ENCODE measurements at regions not wholly inside any gene's neighbourhood (a gene's known extent, or its start where the extent isn't known, plus 50 kb on each side); places are given as distances from the start of the nearest gene placed in this dataset.

DNA sequence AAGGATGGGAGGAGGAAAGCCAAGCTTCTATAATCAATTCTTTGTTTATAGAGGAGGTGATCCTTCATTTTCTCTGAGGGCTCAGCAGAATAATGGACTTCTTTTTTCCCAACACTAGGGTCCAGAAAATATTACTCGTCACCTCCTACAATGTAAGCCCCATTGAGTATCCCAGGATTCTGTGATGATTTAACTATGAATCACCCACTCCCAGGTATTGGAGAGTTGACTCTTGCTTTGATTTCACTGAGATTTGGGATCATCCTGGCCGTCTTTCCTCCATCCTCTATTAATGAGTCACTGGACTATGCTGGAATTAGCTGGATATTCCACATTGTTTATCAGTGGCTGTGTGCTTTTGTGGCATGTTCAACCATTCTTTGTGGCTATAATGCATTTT, 452.0 kb downstream of the NPIPA7 start:
- no peaks in the 10 kb centered on the region for H3K36me3 Mint-ChIP-seq (ENCODE audit: low read depth)
- H3K4me1 Mint-ChIP-seq (ENCODE audit: low read depth) = no peaks in the 10 kb centered on the region
- H3K27me3 Mint-ChIP-seq (ENCODE audit: low read depth) = no peaks in the 10 kb centered on the region
- H3K4me3 Mint-ChIP-seq = no peak overlapping the region
- no peak overlapping the region for H3K27ac Mint-ChIP-seq
- peaks cover 13% of the 10 kb centered on the region for H3K9me3 Mint-ChIP-seq

DNA sequence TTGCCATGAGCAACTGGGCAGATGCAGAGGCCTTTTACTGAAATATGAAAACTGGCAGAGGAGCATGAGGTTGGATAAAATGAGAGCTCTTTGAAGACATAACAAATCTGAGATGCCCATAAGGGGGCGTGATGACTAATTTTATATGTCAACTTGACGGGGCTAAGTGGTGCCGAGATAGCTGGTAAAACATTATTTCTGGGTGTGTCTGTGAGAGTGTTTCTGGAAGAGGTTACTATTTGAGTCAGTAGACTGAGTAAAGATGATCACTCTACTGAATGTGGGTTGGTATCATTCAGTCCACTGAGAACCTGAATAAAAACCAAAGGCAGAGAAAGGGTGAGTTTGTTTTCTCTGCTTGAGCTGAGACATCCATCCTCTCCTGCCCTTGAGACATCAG, 454.2 kb downstream of the NPIPA7 start:
- H3K27me3 Mint-ChIP-seq (ENCODE audit: low read depth) = no peaks in the 10 kb centered on the region
- H3K4me3 Mint-ChIP-seq = no peak overlapping the region
- no peaks in the 10 kb centered on the region for H3K4me1 Mint-ChIP-seq (ENCODE audit: low read depth)
- no peak overlapping the region for H3K27ac Mint-ChIP-seq
- no peaks in the 10 kb centered on the region for H3K36me3 Mint-ChIP-seq (ENCODE audit: low read depth)
- peaks cover 17% of the 10 kb centered on the region for H3K9me3 Mint-ChIP-seq

DNA sequence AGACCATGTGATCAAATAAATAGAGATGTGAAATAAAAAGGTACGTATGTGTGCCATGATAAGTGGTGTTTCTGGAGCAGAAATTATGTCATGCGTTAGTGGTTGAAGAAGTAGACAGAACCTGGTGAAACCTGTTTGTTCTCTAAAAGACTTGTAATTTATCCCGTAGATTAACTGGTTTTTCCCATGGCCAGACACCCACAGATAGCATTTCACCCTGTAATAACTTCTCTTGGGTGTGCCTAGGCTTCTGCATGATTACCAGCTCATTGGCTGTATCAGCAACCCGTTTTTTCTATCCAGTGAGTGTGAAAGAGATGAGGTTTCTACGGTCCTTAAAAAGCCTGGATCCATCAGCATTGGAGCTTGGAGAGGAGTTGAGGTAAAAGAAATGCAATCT, 471.3 kb downstream of the NPIPA7 start:
- Mint-ChIP-seq H3K27ac (no peak overlapping the region), H3K27me3 (ENCODE audit: low read depth) (no peaks in the 10 kb centered on the region), H3K36me3 (ENCODE audit: low read depth) (no peaks in the 10 kb centered on the region), H3K9me3 (no peaks in the 10 kb centered on the region), H3K4me3 (no peak overlapping the region), H3K4me1 (ENCODE audit: low read depth) (no peaks in the 10 kb centered on the region)

DNA sequence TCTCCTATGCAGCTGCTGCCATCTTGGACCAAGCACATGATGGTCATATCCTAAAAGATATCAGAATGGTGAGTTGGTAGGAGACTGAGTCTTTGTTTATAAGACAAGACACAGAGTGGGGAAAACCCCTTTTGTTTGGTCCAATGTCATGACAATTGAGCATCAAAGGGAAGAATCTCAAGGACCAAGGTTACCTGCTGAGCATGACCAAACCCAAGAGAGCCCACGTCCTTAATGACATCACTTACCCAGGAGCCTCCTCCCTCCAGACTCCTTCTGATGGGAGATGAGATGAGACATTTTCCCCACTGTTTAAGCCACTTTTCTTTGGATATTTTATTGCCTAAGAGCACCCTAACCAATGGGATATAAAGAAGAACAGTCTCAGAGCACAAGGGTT, 478.1 kb downstream of the NPIPA7 start:
- Mint-ChIP-seq H3K4me1 (ENCODE audit: low read depth) (no peaks in the 10 kb centered on the region), H3K27ac (no peak overlapping the region), H3K36me3 (ENCODE audit: low read depth) (no peaks in the 10 kb centered on the region), H3K9me3 (no peaks in the 10 kb centered on the region), H3K4me3 (no peak overlapping the region), H3K27me3 (ENCODE audit: low read depth) (peaks cover 8% of the 10 kb centered on the region)

DNA sequence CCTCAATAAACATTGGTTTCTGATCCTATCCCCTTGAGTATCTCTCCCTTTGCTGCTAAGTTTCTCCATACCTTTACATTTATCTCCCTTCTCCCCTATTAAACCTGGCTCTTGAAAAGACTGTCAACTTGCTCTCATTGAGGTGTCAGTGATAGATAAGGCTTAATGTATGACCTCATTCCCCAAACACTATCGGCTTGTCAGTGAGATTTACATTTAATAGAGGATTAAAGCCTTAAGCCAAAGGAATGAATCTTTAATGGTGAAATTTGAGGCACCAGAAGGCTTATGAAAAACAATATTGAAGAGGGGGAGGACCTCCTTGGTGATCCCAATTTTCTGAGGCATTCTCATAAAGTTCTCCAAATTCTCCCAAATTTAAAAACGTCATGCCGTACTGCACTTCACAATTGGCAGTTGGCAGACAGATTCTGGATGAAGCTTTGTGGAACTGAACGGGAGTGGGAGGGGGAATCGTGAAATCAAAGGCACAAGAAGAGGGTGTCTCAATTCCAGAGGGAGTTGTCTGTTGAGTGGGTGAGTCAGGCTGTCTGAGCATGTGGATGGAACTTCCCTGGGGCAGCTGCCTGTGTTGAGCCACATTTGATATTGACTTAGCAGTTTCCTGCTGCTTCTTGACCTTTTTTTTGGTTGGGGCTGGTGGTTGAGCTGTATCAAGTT, 478.8 kb downstream of the NPIPA7 start:
- H3K9me3 Mint-ChIP-seq = no peaks in the 10 kb centered on the region
- peaks cover 8% of the 10 kb centered on the region for H3K27me3 Mint-ChIP-seq (ENCODE audit: low read depth)
- no peak overlapping the region for H3K27ac Mint-ChIP-seq
- no peaks in the 10 kb centered on the region for H3K4me1 Mint-ChIP-seq (ENCODE audit: low read depth)
- no peaks in the 10 kb centered on the region for H3K36me3 Mint-ChIP-seq (ENCODE audit: low read depth)
- H3K4me3 Mint-ChIP-seq = no peak overlapping the region

DNA sequence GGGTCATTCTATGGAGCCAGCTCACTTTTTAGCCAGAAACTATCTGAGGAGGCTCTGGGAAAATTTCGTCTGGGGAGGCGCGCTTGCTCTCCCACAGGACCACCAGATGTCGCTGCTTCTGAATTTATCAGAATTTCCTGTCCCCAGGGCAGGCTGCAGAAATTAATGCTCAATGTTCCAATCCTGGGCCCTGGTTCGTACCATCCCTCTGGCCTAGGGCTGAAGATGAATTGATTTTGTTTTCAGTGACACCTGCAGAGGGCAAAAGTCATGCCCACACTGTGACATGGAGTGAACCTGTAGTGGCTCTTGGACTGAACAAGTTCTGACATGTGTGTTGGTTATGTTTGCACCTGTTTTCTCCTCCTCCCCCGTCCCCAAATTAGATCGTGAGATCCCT, 482.6 kb downstream of the NPIPA7 start:
- no peaks in the 10 kb centered on the region for H3K36me3 Mint-ChIP-seq (ENCODE audit: low read depth)
- H3K9me3 Mint-ChIP-seq = no peaks in the 10 kb centered on the region
- no peak overlapping the region for H3K4me3 Mint-ChIP-seq
- H3K4me1 Mint-ChIP-seq (ENCODE audit: low read depth) = no peaks in the 10 kb centered on the region
- no peak overlapping the region for H3K27ac Mint-ChIP-seq
- H3K27me3 Mint-ChIP-seq (ENCODE audit: low read depth) = peaks cover 8% of the 10 kb centered on the region

DNA sequence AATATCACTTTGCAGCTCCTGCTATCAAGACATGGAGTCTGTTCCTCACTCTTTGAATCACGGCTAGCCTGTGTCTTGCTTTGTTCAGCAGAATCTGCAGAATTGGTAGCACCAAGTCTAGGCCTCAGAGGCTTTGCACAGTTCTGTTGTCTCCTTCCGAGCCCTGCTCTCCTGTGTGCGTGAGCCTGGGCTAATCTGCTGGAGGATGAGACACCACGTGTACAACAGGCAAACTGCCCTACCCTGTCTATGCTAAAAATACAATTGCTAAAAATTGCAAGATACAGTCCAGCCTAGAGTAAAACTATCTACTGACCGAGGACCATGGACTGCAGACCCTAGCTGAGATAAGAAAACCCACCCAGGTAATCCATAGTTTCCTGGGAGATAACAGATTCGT, 484.7 kb downstream of the NPIPA7 start:
- H3K4me3 Mint-ChIP-seq = no peak overlapping the region

DNA sequence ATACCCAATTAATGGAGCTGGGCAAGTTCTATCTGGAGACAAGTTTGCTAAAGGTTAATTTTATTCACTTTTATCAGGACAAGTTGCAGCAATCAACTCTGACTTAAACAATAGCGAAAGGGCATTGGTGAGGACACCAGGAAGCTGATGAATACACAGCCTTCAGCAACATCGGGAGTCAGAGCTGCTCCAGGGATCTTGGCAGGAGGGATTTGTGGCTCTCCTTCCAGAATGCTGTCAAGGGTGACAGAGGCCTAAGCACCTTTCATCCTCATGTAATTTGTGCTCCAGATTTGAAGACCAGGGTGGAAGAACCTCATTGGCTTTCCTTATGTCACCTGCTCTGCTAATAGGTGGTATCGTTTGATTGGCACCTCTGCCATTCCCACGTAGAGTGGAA, 485.6 kb downstream of the NPIPA7 start:
- Mint-ChIP-seq H3K36me3 (ENCODE audit: low read depth) (no peaks in the 10 kb centered on the region), H3K9me3 (no peaks in the 10 kb centered on the region), H3K27me3 (ENCODE audit: low read depth) (no peaks in the 10 kb centered on the region), H3K27ac (no peak overlapping the region), H3K4me3 (no peak overlapping the region), H3K4me1 (ENCODE audit: low read depth) (no peaks in the 10 kb centered on the region)

More for the DNA sequence above, 484.7 kb downstream of the NPIPA7 start:
- no peaks in the 10 kb centered on the region for H3K27me3 Mint-ChIP-seq (ENCODE audit: low read depth)
- H3K4me1 Mint-ChIP-seq (ENCODE audit: low read depth) = no peaks in the 10 kb centered on the region
- H3K36me3 Mint-ChIP-seq (ENCODE audit: low read depth) = no peaks in the 10 kb centered on the region
- H3K27ac Mint-ChIP-seq = no peak overlapping the region
- H3K9me3 Mint-ChIP-seq = no peaks in the 10 kb centered on the region

DNA sequence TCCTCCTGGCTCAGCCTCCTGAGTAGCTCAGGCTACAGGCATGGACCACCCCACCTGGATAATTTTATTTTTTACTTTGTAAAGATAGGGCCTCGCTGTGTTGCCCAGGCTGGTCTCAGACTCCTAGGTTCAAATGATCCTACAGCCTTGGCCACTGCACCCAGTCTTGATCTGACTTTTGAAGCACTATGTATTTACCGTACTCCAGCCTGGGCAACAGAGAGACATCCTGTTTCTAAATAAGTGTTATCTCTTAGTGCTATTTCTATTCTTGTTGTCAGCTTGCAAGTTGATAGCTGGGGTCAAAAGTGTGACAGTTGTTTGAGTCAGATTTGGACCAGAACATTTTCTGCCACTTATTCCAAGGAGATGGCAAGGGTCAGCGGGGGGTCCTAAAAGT, 486.4 kb downstream of the NPIPA7 start:
- no peaks in the 10 kb centered on the region for H3K27me3 Mint-ChIP-seq (ENCODE audit: low read depth)
- H3K36me3 Mint-ChIP-seq (ENCODE audit: low read depth) = no peaks in the 10 kb centered on the region
- H3K9me3 Mint-ChIP-seq = no peaks in the 10 kb centered on the region
- no peak overlapping the region for H3K4me3 Mint-ChIP-seq
- no peak overlapping the region for H3K27ac Mint-ChIP-seq
- H3K4me1 Mint-ChIP-seq (ENCODE audit: low read depth) = no peaks in the 10 kb centered on the region

DNA sequence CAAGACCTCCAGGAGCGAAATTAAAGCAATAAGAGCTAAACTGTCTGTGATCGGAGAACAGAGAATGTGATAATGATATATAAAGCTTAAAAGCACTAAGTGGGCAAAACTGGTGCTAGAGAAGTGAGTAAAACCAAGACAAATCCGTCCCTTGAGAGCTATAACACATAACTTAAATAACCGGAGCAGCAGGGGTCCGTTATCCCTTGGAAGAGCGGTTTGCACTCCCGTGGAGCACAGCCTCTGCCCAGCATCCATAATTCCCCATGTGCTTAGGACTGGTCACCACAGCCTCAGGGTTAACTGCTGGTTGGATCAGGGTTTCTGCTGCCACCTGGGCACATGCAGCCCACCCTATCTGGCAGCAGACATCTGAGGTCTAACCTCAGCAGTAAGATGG, 489.0 kb downstream of the NPIPA7 start:
- no peaks in the 10 kb centered on the region for H3K36me3 Mint-ChIP-seq (ENCODE audit: low read depth)
- no peak overlapping the region for H3K27ac Mint-ChIP-seq
- H3K9me3 Mint-ChIP-seq = no peaks in the 10 kb centered on the region
- no peak overlapping the region for H3K4me3 Mint-ChIP-seq
- H3K27me3 Mint-ChIP-seq (ENCODE audit: low read depth) = peaks cover 4% of the 10 kb centered on the region
- no peaks in the 10 kb centered on the region for H3K4me1 Mint-ChIP-seq (ENCODE audit: low read depth)

DNA sequence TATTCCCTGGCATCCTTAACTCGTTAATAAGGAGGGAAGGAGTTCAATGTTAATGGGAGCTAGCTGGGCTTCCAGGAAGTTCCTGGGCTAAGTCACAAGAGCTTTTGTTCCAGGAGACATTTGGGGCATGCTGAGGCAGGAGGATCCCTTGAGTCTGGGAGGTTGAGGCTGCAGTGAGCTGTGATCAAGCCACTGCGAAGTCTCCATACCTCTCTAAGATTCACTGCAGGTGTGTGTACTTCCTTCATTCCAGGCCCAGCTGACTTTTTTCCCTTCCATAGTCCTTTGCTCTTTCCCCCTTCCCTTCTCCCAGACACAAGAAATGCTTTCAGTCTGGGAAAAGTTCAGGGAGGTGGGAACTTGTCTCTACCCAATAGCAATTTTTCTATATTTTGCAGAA, 489.8 kb downstream of the NPIPA7 start:
- H3K36me3 Mint-ChIP-seq (ENCODE audit: low read depth) = no peaks in the 10 kb centered on the region
- no peak overlapping the region for H3K4me3 Mint-ChIP-seq
- H3K27me3 Mint-ChIP-seq (ENCODE audit: low read depth) = peaks cover 4% of the 10 kb centered on the region
- H3K27ac Mint-ChIP-seq = no peak overlapping the region
- H3K9me3 Mint-ChIP-seq = no peaks in the 10 kb centered on the region
- H3K4me1 Mint-ChIP-seq (ENCODE audit: low read depth) = no peaks in the 10 kb centered on the region

DNA sequence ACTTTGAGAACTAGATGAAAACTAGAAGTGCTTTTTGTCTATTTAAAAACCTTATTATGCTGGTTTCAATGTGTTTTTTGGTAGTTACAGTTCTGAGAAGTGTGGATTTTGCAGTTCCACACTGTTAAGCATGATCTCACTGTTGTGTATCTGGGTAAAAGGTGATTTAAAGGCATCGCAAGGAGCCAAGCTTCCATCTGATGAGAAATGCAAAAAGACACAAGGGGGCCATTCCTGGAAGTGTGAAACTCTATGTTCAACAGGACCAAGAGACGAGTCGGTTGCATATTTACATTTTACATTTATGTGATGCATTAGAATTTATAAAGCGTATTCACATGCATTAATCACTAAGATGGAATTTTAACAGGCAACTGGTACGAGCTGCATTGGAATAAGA, 490.8 kb downstream of the NPIPA7 start:
- H3K4me1 Mint-ChIP-seq (ENCODE audit: low read depth) = no peaks in the 10 kb centered on the region
- peaks cover 7% of the 10 kb centered on the region for H3K27me3 Mint-ChIP-seq (ENCODE audit: low read depth)

DNA sequence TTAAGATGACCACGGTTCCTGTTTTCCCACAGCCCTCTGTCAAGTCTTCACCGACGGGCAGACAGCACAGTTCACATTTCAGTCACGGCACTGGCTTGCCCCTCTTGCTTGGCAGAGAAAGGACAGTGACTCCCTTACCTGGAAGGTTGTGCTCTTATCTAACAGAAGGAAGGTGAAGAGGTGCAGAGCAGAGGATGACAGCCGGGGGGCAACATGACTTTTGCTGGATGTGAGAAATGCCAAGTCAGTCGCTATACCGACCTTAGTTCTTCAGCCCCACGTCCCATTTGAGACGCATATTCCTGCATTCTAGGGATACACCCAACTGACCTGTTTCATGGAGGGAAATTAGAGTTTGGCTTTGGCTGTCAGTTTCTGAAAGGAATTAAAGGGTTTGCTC, 492.3 kb downstream of the NPIPA7 start:
- H3K4me1 Mint-ChIP-seq (ENCODE audit: low read depth) = no peaks in the 10 kb centered on the region
- no peak overlapping the region for H3K27ac Mint-ChIP-seq
- H3K36me3 Mint-ChIP-seq (ENCODE audit: low read depth) = no peaks in the 10 kb centered on the region
- H3K9me3 Mint-ChIP-seq = no peaks in the 10 kb centered on the region
- no peak overlapping the region for H3K4me3 Mint-ChIP-seq
- H3K27me3 Mint-ChIP-seq (ENCODE audit: low read depth) = peaks cover 7% of the 10 kb centered on the region

More for the DNA sequence above, 490.8 kb downstream of the NPIPA7 start:
- Mint-ChIP-seq H3K9me3 (no peaks in the 10 kb centered on the region), H3K27ac (no peak overlapping the region), H3K4me3 (no peak overlapping the region), H3K36me3 (ENCODE audit: low read depth) (no peaks in the 10 kb centered on the region)

DNA sequence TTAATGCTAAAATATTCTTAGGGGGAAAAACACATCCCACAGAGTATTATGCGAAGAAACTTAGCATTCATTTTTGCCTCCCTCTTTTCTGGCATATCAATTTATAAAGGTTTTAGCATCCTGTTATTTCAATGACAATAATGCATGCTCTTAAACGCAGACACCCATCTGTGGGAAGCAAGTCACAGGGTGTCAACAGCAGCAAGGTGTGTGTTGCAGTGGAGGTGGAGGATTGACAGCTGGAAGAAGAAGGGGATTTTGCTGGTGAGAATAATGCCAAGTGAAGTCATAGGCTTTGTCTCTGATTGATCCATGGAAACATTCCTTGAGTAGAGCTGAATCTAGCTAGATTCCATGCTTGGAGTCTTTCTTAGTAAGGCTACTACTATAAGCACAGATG, 498.1 kb downstream of the NPIPA7 start:
- Mint-ChIP-seq H3K9me3 (no peaks in the 10 kb centered on the region), H3K4me3 (no peak overlapping the region), H3K36me3 (ENCODE audit: low read depth) (no peaks in the 10 kb centered on the region), H3K4me1 (ENCODE audit: low read depth) (no peaks in the 10 kb centered on the region), H3K27ac (no peak overlapping the region), H3K27me3 (ENCODE audit: low read depth) (peaks cover 3% of the 10 kb centered on the region)

DNA sequence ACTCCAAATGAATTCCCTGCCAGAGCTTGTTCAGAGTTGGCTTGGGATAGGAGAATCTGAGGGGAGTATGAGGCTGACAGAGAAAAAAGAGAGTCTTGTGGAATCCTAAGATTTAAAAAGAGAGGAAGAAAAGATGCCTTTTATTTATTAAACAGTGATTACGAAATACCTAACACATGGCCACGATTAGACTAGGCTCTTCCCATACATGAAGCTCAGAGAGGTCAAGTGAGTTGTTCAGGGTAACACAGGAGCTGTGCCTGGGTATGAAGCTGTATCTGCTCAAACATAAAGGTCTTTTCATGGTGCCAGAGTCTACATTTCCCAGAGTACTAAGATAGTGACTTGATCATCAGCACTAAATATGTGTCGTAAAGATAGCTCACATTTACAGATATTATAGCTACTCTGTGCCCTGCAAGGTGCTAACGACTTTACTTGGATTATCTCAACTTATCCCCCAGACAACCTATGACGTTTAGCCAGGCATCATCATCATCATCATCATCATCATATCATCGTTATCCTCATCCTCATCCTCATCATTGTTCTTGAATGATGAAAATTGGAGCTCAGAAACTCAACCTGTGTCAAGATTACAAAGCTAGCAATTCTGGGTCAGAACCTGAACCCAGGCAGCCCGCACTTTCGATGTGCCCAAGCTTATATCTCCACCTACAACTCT, 500.8 kb downstream of the NPIPA7 start:
- H3K36me3 Mint-ChIP-seq (ENCODE audit: low read depth) = no peaks in the 10 kb centered on the region
- no peak overlapping the region for H3K27ac Mint-ChIP-seq

More for the DNA sequence above, 500.8 kb downstream of the NPIPA7 start:
- no peaks in the 10 kb centered on the region for H3K9me3 Mint-ChIP-seq
- no peak overlapping the region for H3K4me3 Mint-ChIP-seq
- no peaks in the 10 kb centered on the region for H3K4me1 Mint-ChIP-seq (ENCODE audit: low read depth)
- H3K27me3 Mint-ChIP-seq (ENCODE audit: low read depth) = no peaks in the 10 kb centered on the region

Data from T-helper 1 cell treated with Interleukin-12 subunit alpha and Interleukin-12 subunit beta and Interleukin-4 antibody, amounts not matched to agents 30 μg/mL and 1 μg/mL, for 36 hours (primary cell).